DOHH2 (cell line): ENCODE measurements at regions not wholly inside any gene's neighbourhood (a gene's known extent, or its start where the extent isn't known, plus 50 kb on each side); places are given as distances from the start of the nearest gene placed in this dataset.

ENCODE experiments used
- H3F3A ChIP-seq: fragments of 200-600 bp; sonication (generic), shearing (Covaris generic); 2 replicates; pipeline ENCODE4 v1.6.0; 2016; ENCODE audit warnings: antibody characterized with exemption, mild to moderate bottlenecking; ENCODE audit not compliant: control insufficient read depth, insufficient read depth
- H3K27ac ChIP-seq: fragments of 200-600 bp; sonication (generic); 2 replicates; pipeline ENCODE4 v1.5.1; 2014; ENCODE audit warnings: low read depth, mild to moderate bottlenecking, low read length, moderate library complexity
- H3K27me3 ChIP-seq: fragments of 200-600 bp; sonication (generic); 2 replicates; pipeline ENCODE4 v1.6.1; 2014; ENCODE audit warnings: mild to moderate bottlenecking, low read length, mixed read lengths; ENCODE audit not compliant: control insufficient read depth
- H3K36me3 ChIP-seq: fragments of 200-600 bp; sonication (generic); 2 replicates; pipeline ENCODE4 v1.6.1; 2014; ENCODE audit warnings: mild to moderate bottlenecking, low read length, moderate library complexity, mixed read lengths; ENCODE audit not compliant: control insufficient read depth
- H3K4me1 ChIP-seq: fragments of 200-600 bp; sonication (generic); 2 replicates; pipeline ENCODE4 v1.6.1; 2014; ENCODE audit warnings: mild to moderate bottlenecking, low read length, mixed read lengths; ENCODE audit not compliant: control insufficient read depth
- H3K4me2 ChIP-seq: fragments of 200-600 bp; sonication (generic); 2 replicates; pipeline ENCODE4 v1.6.0; 2014; ENCODE audit warnings: mild to moderate bottlenecking, low read length, moderate library complexity
- H3K4me3 ChIP-seq: fragments of 200-600 bp; sonication (generic); 2 replicates; pipeline ENCODE4 v1.5.1; 2014; ENCODE audit warnings: mild to moderate bottlenecking, low read length, mixed read lengths
- H3K79me2 ChIP-seq: fragments of 200-600 bp; sonication (generic); 2 replicates; pipeline ENCODE4 v1.6.1; 2014; ENCODE audit warnings: mild to moderate bottlenecking, low read length, mixed read lengths; ENCODE audit not compliant: control insufficient read depth
- H3K9me2 ChIP-seq: fragments of 200-600 bp; sonication (generic); replicated peaks from 2 replicates; pipeline ENCODE4 v1.6.1; 2014; ENCODE audit warnings: mild to moderate bottlenecking, low read length, mixed read lengths; ENCODE audit not compliant: control insufficient read depth
- H3K9me3 ChIP-seq: fragments of 200-600 bp; sonication (generic); 2 replicates; pipeline ENCODE4 v1.6.1; 2014; ENCODE audit warnings: antibody characterized with exemption, low read length, mixed read lengths; ENCODE audit not compliant: control insufficient read depth, insufficient read depth
- H4K20me1 ChIP-seq: fragments of 200-600 bp; sonication (generic); 2 replicates; pipeline ENCODE4 v1.6.0; 2014; ENCODE audit warnings: low read depth, mild to moderate bottlenecking, antibody characterized with exemption, low read length, moderate library complexity; ENCODE audit not compliant: control insufficient read depth, insufficient read depth
- EZH2phosphoT487 ChIP-seq: fragments of 200-600 bp; sonication (generic); IDR thresholded peaks from 2 replicates; pipeline ENCODE4 v1.6.1; 2017; ENCODE audit warnings: borderline replicate concordance, mild to moderate bottlenecking, antibody characterized with exemption, low read length, moderate library complexity, mixed read lengths
- TF ChIP-seq, protein P1 (sequence below): fragments of 200-600 bp; sonication (generic); IDR thresholded peaks from one replicate; pipeline ENCODE4 v1.5.1; 2014; ENCODE audit warnings: antibody characterized with exemption, mild to moderate bottlenecking, low read depth, low read length; ENCODE audit not compliant: poor library complexity, severe bottlenecking

DNA sequence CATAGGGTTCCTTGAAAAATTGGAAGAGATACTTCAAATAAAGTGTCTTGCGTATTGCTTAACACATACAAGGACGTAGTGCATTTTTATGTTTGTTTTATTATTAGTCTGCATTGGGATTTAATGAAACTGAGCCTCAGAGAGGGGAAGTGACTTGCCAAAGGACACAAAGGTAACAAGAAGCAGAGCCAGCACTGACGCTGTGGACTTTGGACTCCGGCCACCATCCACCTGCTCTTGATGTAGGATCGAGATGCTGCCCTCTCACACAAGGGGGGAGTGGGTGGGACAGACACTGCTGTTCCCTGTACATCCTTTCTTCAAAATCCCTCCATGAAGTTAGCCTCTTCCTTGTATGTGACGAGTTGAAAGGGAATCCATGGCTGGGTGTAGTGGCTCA, 435.4 kb upstream of the RGMA start:
- no peaks in the 10 kb centered on the region for H3F3A ChIP-seq
- no peaks in the 10 kb centered on the region for H3K9me3 ChIP-seq
- no peak overlapping the region for H3K4me3 ChIP-seq
- H3K79me2 ChIP-seq = no peaks in the 10 kb centered on the region
- no peak for TF ChIP-seq EZH2phosphoT487
- TF ChIP-seq, protein P1, sequence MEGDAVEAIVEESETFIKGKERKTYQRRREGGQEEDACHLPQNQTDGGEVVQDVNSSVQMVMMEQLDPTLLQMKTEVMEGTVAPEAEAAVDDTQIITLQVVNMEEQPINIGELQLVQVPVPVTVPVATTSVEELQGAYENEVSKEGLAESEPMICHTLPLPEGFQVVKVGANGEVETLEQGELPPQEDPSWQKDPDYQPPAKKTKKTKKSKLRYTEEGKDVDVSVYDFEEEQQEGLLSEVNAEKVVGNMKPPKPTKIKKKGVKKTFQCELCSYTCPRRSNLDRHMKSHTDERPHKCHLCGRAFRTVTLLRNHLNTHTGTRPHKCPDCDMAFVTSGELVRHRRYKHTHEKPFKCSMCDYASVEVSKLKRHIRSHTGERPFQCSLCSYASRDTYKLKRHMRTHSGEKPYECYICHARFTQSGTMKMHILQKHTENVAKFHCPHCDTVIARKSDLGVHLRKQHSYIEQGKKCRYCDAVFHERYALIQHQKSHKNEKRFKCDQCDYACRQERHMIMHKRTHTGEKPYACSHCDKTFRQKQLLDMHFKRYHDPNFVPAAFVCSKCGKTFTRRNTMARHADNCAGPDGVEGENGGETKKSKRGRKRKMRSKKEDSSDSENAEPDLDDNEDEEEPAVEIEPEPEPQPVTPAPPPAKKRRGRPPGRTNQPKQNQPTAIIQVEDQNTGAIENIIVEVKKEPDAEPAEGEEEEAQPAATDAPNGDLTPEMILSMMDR = no peak
- no peaks in the 10 kb centered on the region for H3K9me2 ChIP-seq
- H3K36me3 ChIP-seq = no peaks in the 10 kb centered on the region
- no peak overlapping the region for H3K4me2 ChIP-seq
- no peak overlapping the region for H3K27ac ChIP-seq
- H4K20me1 ChIP-seq = no peaks in the 10 kb centered on the region
- no peaks in the 10 kb centered on the region for H3K4me1 ChIP-seq
- no peaks in the 10 kb centered on the region for H3K27me3 ChIP-seq

DNA sequence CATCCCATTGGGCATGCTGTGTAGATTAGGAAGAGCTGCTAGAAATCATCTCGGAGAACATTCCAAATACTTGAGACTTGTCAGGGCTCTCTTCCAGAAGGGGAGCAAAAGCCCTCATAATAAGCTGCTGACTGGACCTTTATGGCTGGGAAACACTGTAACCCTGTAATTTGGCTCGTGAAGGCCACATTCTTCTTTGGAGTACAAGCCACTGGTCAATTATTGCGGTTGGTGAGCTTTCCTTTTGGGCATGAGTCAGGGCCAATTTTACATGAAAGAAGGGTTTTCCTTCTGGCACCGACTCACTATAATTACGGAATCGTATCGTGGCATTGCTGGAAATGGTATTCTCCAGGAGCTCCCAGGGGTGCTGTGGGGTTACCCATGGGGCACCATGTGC, 434.5 kb upstream of the RGMA start:
- Histone ChIP-seq H3K4me1 (no peaks in the 10 kb centered on the region), H3K27ac (no peak overlapping the region), H3K4me2 (no peak overlapping the region), H3F3A (no peaks in the 10 kb centered on the region), H3K27me3 (no peaks in the 10 kb centered on the region), H3K79me2 (no peaks in the 10 kb centered on the region), H3K9me2 (no peaks in the 10 kb centered on the region), H4K20me1 (no peaks in the 10 kb centered on the region), H3K9me3 (no peaks in the 10 kb centered on the region), H3K4me3 (no peak overlapping the region), H3K36me3 (no peaks in the 10 kb centered on the region)
- TF ChIP-seq, protein P1 = no peak
- no peak for TF ChIP-seq EZH2phosphoT487

DNA sequence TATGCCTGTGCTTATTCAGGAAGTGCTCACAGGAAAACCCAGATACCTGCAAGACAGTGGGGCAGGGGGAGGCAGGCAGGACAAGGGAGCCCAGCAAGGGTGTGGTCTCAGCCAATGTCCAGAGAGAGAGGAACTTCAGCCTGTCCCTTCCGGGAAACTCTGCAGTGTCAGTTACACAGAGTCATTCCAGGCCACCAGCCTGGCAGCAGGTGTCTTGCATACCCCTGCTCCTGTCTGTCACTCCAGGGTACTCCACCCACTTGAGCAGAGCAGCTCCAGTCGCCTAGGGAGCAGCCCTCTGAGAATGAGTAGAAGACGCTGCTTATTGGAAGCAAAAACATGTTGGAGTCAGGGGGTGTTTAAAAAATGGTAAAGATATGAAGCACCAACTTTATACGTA, 431.2 kb upstream of the RGMA start:
- Histone ChIP-seq H3K27ac (no peak overlapping the region), H3K4me2 (no peak overlapping the region), H3K9me2 (no peaks in the 10 kb centered on the region), H3K9me3 (no peaks in the 10 kb centered on the region), H3F3A (no peaks in the 10 kb centered on the region), H4K20me1 (no peaks in the 10 kb centered on the region), H3K4me3 (no peak overlapping the region), H3K79me2 (no peaks in the 10 kb centered on the region), H3K4me1 (no peaks in the 10 kb centered on the region), H3K27me3 (no peaks in the 10 kb centered on the region), H3K36me3 (no peaks in the 10 kb centered on the region)
- TF ChIP-seq EZH2phosphoT487 = no peak
- TF ChIP-seq, protein P1 = no peak

DNA sequence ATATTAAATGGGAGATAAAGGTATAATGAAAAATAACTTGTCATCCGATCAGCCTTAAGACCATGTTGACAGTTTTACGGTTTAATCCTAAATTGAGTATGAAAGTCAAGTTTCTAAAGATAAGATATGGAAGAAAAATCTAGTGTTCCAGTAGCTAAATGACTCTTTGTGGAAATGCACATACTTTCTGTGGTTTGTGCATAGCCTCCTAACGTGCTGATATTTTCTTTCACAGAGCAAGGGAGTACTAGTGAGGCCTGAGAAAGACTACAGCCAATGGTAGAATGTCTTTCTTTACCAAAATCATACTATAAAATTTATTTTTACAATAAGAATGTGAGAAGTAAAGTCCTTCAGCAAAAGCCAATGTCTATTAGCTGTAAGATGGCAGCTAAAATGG, 430.6 kb upstream of the RGMA start:
- H3K36me3 ChIP-seq = no peaks in the 10 kb centered on the region
- no peaks in the 10 kb centered on the region for H3K27me3 ChIP-seq
- H3K9me2 ChIP-seq = no peaks in the 10 kb centered on the region
- H3K4me3 ChIP-seq = no peak overlapping the region
- H3K9me3 ChIP-seq = no peaks in the 10 kb centered on the region
- H3F3A ChIP-seq = no peaks in the 10 kb centered on the region
- TF ChIP-seq, protein P1 = no peak
- no peak for TF ChIP-seq EZH2phosphoT487
- no peak overlapping the region for H3K4me2 ChIP-seq
- H3K79me2 ChIP-seq = no peaks in the 10 kb centered on the region
- H3K27ac ChIP-seq = no peak overlapping the region
- no peaks in the 10 kb centered on the region for H3K4me1 ChIP-seq
- no peaks in the 10 kb centered on the region for H4K20me1 ChIP-seq
